HG02610 (cell line): ENCODE measurements at regions not wholly inside any gene's neighbourhood (a gene's known extent, or its start where the extent isn't known, plus 50 kb on each side); places are given as distances from the start of the nearest gene placed in this dataset.

Experiments
- ATAC-seq: cut with Tn5 transposase; IDR thresholded peaks from one replicate; pipeline ENCODE4 v1.9.1; 2021; ENCODE audit warnings: mild to moderate bottlenecking, moderate library complexity; ENCODE audit not compliant: unreplicated experiment

DNA sequence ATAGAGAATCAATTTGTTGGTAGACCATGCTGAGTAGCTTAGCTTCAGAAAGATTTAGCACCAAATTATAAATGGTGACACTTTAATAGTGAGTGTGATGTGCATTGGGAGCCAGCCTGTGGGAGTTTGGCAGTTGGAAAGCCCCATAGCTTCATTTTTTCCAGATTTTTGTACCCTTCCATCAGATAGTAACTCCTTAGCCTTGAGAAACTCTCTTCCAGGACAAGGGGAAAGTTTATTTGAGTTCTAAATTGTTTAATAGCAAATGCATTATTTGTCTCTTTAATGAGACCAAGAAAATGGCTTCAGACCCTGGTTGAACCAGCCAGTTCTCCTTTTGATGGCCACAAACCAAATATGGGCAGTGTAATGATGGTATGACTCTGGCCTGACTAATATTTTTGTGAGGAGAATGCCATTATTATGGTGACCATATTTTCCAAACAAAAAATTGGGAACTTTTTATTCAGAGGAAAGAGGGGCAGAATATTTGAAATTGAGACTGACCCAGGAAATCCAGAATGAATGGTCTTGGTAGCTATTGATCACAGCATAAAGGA lies 49.8 kb downstream of the PLCE1 start:
- no peak for ATAC-seq

DNA sequence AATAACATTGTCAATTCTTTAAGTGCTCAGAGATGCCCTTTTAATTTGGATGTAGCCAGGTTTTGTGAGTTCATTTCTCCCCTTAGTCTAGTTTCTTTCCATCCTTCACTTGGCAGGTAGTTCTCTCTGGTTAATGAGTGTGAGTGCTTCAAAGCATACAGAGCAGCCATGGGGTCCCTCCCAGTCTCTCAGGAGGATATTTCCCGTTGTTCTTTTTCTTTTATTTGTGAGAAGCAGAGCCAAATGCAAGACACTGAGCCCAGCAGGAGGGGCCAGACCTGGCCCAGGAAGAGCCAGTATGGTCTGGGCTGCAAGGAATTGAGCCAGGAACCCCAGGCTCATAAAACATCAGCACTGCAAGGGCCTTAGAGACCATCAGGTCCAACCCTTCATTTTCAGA lies 52.4 kb downstream of the PLCE1 start:
- no peak for ATAC-seq

DNA sequence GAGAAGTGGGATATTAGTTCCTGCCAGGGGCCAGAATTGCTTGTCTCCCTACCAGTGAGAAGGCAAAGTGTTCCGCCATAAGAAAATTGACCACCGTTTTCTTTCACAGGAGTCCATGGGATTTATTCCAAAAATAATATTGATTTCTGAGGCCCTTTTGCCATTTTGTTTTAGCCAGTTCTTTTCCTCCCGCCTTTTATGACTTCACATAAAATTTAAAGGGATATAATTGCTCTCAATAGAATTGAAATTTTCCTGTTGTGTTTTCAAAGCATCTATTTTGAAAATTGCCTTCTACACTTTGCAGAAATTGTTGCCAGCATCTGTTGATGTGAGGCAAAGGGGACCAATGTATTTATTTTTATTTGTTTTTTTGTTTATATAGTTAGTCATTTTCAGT lies 53.6 kb downstream of the PLCE1 start:
- ATAC-seq: no peak

DNA sequence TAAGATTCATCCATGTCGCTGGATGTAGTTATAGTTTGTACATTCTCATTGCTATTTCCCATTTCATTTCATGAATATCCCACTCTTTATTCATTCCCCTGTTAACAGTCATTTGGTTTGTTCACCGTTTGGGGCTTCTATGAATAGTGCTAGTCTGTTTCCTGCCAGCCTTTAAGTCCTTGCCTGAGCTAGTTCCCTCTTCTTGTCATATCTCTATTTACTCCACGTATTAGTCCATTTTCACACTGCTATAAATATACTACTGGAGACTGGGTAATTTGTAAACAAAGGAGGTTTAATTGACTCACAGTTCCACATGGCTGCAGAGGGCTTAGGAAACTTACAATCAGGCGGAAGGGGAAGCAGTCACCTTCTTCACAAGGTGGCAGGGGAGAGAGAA lies 56.2 kb downstream of the PLCE1 start:
- ATAC-seq: no peak

DNA sequence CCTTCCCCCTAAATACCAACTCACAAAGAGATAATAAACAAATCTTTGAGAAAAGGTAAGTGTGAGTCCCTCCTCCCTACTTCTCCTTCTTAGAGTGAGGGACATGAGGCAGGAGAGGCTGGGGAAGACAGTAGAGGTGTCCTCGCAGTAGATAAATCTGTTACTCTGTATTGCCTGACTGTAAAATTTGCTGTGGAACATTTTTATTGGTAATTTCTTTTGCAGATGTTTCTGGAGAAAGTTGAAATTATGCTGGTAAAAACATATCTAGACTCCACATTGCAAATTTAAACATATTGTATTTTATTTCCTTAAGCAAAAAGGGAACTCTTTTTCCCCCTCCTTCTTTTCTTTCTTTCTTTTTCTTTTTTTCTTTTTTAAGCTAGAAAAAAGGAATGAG lies 58.5 kb downstream of the PLCE1 start:
- ATAC-seq: no peak

DNA sequence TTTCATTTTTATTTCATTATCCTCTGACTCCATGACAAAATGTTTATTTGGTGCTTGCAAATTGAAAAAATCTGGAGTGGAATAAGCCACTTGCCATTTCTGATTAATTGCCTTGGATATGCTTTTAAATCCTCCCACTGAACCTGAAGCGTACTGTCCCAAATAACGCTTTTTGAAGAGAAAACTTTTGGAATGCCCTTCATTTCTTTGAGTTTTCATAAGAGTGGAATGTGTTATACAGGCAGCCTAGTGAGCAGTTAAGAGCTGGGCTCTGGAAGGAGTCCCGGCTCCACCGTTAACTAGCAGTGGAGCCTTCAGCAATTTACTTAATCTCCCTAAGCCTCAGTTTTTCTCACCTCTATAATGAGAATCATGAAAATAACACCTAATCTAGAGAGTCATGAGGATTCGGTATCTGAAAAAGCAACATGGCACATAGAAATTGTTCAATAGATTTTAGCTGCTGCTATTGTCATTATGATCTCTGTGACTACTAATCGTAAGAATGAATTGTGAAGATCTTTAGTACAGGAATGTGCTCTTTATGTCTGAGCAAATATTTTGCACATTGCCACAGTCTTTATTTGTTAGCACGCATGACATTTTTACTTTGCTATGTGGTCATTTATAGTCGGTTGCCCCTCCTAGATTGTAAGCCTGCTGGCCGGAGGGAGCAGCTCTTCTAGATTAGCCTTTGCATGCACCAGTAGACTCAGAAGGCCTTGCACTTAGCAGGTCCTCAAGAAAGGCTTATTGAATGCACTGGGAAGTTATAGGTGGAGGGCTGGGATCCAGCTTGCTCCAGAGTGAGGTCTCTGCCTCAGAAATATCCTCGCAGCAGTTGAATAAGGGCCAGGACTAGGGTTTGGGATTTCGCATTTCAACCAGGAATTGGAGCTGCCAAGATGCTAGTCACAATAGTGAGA lies 59.4 kb downstream of the PLCE1 start:
- no peak for ATAC-seq

DNA sequence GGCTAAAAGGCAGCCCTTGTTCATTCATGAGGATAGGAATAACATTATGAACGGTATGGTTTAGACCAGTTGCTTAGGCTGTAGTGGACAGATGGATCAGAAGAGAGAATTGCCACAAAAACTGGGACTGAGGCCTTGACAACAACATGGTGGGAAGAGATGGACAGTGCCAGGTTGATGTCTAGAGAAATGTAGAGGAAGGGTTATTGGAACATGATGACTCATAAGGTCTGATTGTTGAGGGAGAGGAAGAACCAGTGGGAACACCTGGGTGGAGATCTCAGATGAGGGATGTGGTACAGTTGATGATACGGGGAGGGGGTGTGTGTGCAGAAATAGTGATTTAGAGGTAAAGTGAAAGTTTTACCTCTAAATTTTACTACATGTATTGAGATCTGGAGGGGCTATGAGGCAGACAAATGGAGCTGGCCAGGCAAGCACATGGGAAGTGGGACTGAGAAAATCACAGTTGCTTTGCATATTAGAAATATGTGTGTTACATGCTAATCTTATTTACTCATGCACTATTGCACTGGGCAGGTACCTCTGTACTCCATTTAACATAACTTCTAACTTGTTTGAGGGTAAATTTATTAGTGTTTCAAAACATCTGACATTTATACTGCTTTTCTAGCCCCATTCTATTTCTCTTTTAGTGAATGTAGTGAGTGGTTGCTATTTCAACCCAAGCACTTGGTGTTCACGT lies 65.6 kb downstream of the PLCE1 start:
- ATAC-seq: no peak

DNA sequence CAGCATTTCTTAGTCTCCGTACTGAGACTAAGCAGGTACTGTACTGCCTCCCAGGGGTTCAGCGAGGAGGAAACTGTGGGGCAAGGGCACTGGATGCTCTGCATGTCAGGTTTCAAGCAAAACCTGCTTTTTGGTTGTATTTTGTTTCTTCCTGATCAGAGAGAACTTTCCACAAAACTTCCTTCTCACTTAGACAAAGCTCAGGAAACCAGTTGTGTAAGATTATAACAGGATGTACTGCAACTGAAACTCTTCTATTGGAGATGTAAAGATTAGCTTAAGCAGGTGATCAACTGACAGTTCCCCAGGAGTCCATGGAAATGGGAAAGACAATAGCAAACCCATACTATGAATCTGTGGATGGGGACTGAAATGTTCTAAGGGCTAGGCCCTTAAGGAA lies 67.3 kb downstream of the PLCE1 start:
- no peak for ATAC-seq

DNA sequence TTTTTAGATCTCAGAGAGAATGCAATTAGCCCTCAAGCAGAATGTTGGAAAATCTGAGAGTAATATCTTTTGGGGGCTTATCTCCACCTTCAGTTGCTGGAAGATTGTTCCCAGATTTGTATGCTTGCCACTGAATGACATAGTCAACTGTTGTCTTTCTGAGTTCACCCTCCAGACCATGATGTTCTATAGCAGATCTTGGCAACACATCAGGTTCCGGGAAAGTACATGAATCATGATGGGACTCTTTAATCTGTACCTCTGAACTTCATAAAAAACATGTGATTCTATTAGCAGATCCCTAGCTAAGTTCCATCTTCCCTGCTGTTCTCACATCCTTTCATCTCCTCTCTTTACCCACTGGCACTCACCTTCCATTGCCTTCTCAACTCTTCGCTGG lies 68.9 kb downstream of the PLCE1 start:
- no peak for ATAC-seq

DNA sequence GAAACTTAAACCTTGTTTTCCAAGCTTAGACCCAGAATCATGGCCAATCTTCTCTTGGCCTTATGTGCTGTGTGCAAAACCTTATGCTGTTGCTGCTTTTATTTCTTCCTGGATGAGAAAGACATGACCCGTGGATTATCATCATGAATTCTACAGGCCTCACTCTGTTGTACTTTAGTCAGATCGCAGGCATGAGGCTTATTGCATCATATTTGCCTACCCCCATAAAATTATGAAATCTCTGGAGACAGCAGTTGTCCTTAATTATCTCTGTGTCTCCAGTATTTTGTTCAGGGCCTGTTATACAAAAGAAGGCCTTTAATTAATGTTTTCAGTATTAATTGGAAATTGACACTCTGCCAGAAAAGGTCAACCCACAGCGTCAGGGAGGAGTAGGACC lies 71.6 kb downstream of the PLCE1 start:
- no peak for ATAC-seq

DNA sequence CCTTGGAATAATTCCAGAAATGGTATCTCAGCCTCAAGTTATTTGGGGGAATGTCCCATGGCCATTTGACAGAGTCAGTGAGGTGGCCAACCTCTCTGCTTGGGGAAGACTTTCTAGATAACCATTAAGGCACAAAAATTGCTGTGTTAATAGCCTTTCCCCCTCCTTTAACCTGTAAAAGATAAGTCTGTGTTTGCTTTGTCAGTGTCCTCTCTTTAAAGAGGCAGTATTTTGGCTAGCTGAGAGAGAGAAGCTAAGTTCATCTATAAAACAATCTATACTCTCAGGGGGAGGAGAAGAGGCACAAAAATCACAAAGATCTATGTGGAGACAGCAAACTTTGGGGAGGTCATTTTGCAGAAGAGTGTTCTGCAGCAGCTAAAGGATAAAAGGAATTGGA lies 72.1 kb downstream of the PLCE1 start:
- ATAC-seq: no peak

DNA sequence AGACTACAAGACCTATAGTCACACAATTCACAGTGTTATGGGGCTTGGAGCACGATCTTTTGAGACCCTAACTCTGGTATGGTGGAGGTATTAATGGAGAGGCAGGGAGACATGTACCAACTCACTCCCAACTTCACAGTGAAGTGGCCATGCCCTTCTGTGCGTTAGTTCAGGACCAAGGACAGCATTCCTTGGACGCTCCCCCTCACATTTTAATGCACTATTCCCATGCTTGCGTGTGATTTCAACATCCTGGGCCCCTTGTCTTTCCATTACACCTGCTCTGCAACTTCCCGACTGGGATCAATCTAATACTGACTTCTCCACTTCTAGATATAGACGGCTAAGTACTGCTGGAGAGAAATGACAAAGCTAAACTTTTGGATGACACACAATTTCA lies 72.7 kb downstream of the PLCE1 start:
- ATAC-seq: no peak

DNA sequence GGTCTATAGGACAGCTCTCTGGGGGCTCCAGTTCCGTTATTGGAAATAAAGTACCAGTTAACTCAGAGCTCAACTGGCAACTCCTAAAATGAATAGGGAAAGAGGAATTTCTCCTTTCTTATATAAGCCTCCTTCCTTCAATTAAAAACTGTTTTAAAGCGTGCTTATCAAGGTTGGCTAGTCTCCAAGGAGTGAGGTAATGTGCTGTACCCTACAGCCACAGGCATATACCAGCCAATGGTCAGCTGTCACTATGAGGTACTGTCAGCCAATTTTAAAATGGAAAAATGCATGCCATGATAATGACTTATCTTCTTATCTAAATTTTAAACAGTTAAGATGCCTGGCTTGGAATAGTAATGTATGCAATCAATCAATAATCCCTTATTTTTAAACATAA lies 76.2 kb downstream of the PLCE1 start:
- ATAC-seq: no peak

DNA sequence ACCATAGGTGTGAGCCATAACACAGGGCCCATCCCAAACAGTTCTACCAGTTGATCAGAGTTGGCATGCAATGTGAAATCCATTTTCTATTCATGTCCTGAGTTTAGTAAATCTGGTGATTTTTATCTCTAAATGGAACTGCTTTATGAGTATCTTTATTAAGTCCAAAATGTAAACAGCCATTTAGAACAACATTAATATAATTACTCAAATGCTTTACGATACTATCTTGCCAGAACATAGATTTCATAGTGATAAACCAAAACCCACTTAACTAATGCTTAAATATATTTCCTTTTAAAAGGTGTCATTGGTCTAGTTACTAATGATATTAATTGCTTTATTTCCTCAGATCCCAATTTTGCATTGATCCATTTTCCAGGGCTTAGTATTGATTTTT lies 80.7 kb downstream of the PLCE1 start:
- ATAC-seq: no peak

DNA sequence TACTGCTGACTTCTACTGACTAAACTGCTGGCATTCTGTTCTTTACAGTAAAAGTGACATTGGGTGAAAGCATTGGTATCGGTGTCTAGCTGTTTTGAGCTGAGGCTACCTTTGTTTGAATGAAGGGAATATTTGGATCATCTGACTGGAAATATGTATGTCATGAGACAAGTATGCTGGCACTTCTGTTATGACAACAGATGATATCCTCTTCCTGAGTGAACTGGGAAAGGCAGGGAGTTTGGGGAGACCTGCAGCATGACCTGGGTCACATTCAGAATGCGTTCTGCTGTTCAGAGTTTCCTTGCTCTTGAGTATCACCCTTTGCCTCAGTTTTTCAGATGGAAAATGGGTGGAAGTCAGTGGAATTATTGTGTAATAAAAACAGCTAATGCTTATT lies 81.8 kb downstream of the PLCE1 start:
- ATAC-seq: no peak

DNA sequence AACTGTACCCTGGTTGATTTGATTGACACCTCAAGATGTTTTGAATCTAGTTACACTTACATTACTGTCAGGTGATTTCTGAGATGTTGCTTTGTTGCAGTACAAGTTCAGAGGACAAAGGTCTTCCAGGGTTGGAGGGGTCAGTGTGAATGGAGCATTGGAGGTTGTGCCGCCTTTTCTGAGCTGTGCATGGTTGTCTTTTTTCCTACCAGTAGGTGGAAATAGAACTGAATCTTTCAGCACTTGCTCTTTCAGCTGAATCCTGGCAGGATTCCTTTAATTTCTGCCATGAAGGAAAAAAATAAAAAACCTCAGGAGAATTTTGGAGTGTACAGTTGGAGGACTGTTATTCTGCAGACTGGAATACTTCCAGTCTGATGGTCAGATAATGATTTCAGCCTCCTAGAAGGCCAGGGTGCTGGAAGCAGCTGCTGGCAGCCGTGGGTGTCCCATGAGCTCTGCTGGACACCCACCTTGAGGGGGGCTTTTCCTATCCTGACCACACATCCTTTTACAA lies 82.7 kb downstream of the PLCE1 start:
- ATAC-seq: no peak

DNA sequence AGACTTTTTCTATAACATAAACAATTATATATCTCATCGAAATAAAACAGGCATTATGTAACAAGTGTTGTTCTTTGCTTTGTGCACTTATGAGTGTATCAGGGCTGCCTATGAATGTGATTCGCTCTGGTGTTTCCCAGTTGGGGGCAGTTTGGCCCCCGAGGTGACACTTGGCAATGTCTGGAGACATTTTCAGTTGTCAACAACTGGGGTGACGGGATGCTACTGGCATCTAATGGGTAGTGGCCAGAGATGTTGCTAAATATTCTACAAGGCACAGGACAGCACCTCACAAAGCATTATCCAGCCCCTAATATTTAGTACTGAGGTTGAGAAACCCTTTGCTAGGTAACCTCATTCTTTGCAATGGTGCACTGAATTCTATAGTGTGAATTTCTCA lies 83.3 kb downstream of the PLCE1 start:
- no peak for ATAC-seq

DNA sequence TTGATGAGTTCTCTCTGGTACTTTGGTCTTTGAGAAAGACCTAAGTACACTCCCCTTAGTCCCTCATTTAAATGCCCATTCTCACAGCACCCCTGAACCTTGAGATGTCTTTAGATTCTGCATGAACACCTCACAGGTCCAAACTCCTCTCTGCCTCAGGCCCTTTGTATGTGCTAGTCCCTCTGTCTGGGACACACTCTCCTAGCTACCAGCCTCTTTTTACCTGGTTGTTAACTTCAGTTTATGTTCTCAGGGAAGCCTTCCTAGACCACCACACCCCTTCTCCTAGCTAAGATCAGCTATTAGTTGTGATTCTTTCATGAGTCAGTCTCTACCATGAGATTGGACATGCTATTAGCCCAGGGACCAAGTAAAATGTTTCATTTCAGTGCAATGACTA lies 86.4 kb downstream of the PLCE1 start:
- ATAC-seq: no peak

DNA sequence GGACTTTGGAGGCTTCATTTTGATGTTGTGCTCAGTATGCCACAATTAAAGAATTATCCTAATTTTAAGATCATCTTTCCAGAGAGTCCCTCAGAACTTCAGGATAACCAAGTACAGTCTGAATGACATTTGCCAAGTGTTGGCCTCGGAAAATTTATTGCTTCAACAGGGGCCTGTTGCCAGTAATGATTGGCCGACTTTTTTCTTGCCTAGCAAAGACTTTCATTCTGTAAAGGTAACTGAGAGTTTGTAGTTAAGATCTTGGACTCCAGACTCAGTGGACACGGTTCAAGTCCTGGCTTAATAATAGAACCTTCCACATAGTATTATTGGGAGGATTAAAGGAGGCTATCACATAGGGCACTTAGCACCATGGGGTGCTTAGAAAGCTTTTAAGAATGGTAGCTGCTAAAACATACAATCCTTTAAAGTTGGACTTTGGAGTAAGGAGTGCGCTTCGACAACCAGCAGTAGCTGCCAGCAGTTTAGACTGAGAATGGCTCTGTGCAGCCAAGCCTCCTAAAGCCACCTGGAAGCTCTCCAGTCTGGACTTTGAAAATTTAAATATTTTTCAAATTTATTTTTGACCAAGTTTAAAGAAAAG lies 90.0 kb downstream of the PLCE1 start:
- ATAC-seq: no peak

DNA sequence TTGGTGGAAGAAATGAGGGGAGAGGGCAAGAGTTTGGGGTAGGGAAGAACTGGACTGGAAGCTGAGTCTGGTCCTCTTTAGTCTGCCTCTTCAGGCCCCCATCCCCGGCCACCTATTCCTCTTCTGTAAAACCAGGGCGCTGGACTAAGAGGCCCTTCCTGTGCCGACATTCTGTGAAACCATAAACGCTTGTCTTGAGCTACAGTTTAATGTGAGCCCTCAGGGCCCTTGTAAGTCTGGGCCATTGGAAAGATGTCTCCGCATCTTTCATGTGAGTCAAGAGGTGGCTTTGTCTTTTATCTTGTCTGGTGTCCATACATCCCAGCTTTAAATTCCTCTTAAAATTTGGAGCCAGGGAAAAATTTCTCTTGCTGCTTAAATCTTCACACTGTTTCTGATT lies 90.6 kb downstream of the PLCE1 start:
- ATAC-seq: no peak

DNA sequence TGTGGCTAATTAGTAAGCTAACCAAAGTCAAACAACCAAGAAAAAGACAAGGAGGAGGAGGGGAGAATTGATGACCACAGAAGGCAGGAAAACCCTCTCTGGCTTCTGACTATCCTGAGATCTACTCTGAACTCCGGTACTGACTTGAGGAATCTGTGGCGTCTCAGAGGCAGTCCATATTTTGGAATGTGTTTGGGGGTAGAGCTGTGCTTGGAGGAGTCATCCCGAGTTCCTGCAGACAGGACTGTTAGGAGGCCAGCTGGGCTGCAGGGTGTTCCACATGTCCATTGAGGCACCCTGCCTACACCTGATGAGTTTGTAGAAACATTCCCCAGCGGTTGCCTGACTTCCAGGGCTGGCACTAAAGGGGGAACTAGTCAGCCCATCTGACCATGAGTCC lies 91.6 kb downstream of the PLCE1 start:
- no peak for ATAC-seq
